Panc1 (cell line): ENCODE measurements at regions not wholly inside any gene's neighbourhood (a gene's known extent, or its start where the extent isn't known, plus 50 kb on each side); places are given as distances from the start of the nearest gene placed in this dataset.

ENCODE experiments used
- ATAC-seq: fragments of 200-7000 bp; cut with Tn5 transposase; 2 replicates; pipeline ENCODE4 v1.9.1; 2020; ENCODE audit warnings: mild to moderate bottlenecking, moderate library complexity
- BruUV-seq: library from RNA; stranded (reverse); fragments of 400-500 nt; replicated peaks from 2 replicates; lab custom pipeline; 2021; lab: Mats Ljungman, UMichigan
- CTCF ChIA-PET: fragments of 300-600 bp; sonication (Branson Sonifier 250); formaldehyde crosslinking; loops from one replicate; lab custom pipeline; 2022; ENCODE audit warnings: antibody characterized with exemption; lab: Charles Lee
- POLR2A ChIA-PET: fragments of 300-600 bp; sonication (Branson Sonifier 250); formaldehyde crosslinking; loops from one replicate; lab custom pipeline; 2022; ENCODE audit warnings: antibody characterized with exemption; lab: Charles Lee
- DNase-seq: peaks from one replicate; pipeline ENCODE4 v3.0.0-alpha.2; 2010; ENCODE audit warnings: low read depth, low spot score
- H3K27ac ChIP-seq: 2 replicates; pipeline ENCODE4 v1.5.1; 2011; ENCODE audit warnings: mild to moderate bottlenecking, low read length, inconsistent platforms
- H3K27me3 ChIP-seq: fragments of 200-500 bp; sonication (Bioruptor generic); 2 replicates; pipeline ENCODE4 v1.6.0; 2014; ENCODE audit warnings: low read length, inconsistent platforms; ENCODE audit not compliant: control insufficient read depth, insufficient read depth
- H3K36me3 ChIP-seq: fragments of 200-500 bp; sonication (Bioruptor generic); 2 replicates; pipeline ENCODE4 v1.5.1; 2014; ENCODE audit warnings: inconsistent platforms, mild to moderate bottlenecking, low read length, moderate library complexity; ENCODE audit not compliant: control insufficient read depth, insufficient read depth
- H3K4me1 ChIP-seq: 2 replicates; pipeline ENCODE4 v1.5.1; 2011; ENCODE audit warnings: inconsistent platforms, mild to moderate bottlenecking, low read length, moderate library complexity; ENCODE audit not compliant: control insufficient read depth, insufficient read depth
- H3K4me3 ChIP-seq, 2 experiments: 2 replicates each; pipeline ENCODE4 v1.5.1; 2011 to 2012; ENCODE audit warnings: low read depth in 2 of 2, low read length in 2 of 2, mild to moderate bottlenecking in 2 of 2, inconsistent platforms in 1 of 2, moderate library complexity in 1 of 2
- H3K9me3 ChIP-seq: fragments of 200-500 bp; sonication (Bioruptor generic); 2 replicates; pipeline ENCODE4 v1.5.1; 2014; ENCODE audit warnings: low read depth, mild to moderate bottlenecking, inconsistent platforms, low read length, moderate library complexity; ENCODE audit not compliant: control insufficient read depth, insufficient read depth
- CTCF ChIP-seq: fragments of 450-650 bp; IDR thresholded peaks from 2 replicates; pipeline ENCODE4 v1.5.1; 2017; ENCODE audit warnings: mild to moderate bottlenecking
- POLR2AphosphoS5 ChIP-seq: IDR thresholded peaks from 2 replicates; pipeline ENCODE4 v1.6.1; 2012; ENCODE audit warnings: mild to moderate bottlenecking, low read depth, low read length, moderate library complexity
- REST ChIP-seq, 2 experiments: IDR thresholded peaks; 2 replicates each; pipeline ENCODE4 v1.6.1; 2011 to 2012; ENCODE audit warnings: low read depth in 2 of 2, control low read depth in 1 of 2, low read length in 1 of 2, mild to moderate bottlenecking in 1 of 2, moderate library complexity in 1 of 2; ENCODE audit not compliant: insufficient read depth in 1 of 2
- SIN3A ChIP-seq: IDR thresholded peaks from 2 replicates; pipeline ENCODE4 v1.6.1; 2012; ENCODE audit warnings: low read depth, mild to moderate bottlenecking, low read length, moderate library complexity, borderline replicate concordance; ENCODE audit not compliant: insufficient read depth
- TCF7L2 ChIP-seq: IDR thresholded peaks from 2 replicates; pipeline ENCODE4 v1.6.1; 2011; ENCODE audit warnings: mild to moderate bottlenecking, low read depth, low read length, inconsistent platforms
- in situ Hi-C: cut with HindIII; loops from 2 replicates; pipeline ENCODE4 v1.10.0; 2016; ENCODE audit warnings: low sequenced_read_pairs, low pct_unique_long_range_greater_than_20kb
- intact Hi-C: fragments of 100-400 bp; cut with micrococcal nuclease; formaldehyde crosslinking; loops from one replicate; pipeline ENCODE4 v1.10.0; 2022; ENCODE audit not compliant: unreplicated experiment

GRCh38 chr16:17538927-17539326, 68.2 kb upstream of the XYLT1 start:
- intact Hi-C loops (no loop called here), in situ Hi-C loops (no loop called here)
- POLR2A ChIA-PET: no interaction called here
- CTCF ChIA-PET: no interaction called here
- Histone ChIP-seq H3K27ac (no peak overlapping the region), H3K27me3 (no peaks in the 10 kb centered on the region), H3K4me1 (no peaks in the 10 kb centered on the region), H3K9me3 (no peaks in the 10 kb centered on the region), H3K36me3 (no peaks in the 10 kb centered on the region), H3K4me3 (no peak overlapping the region)
- no TSS peak for BruUV-seq
- DNase-seq (no peak), ATAC-seq (no peak)
- TF ChIP-seq CTCF (no peak), TCF7L2 (no peak), REST (IDR thresholded peaks at IDR 0.05; ENCODE audit: insufficient read depth in 1 of 2, low read depth in 2 of 2, low read length in 1 of 2) (no peak), POLR2AphosphoS5 (no peak), SIN3A (no peak)

- no peaks in the 10 kb centered on the region for H3K4me1 ChIP-seq
- no TSS peak for BruUV-seq
- CTCF ChIA-PET: no interaction called here
- no peak overlapping the region for H3K4me3 ChIP-seq
- no peak overlapping the region for H3K27ac ChIP-seq
- H3K27me3 ChIP-seq: peaks cover 2% of the 10 kb centered on the region; the same call in 1 of the 2 replicates
- H3K36me3 ChIP-seq: no peaks in the 10 kb centered on the region
- in situ Hi-C loops (no loop called here), intact Hi-C loops (no loop called here)
- DNase-seq: no peak
- POLR2A ChIA-PET: no interaction called here
- no peaks in the 10 kb centered on the region for H3K9me3 ChIP-seq
- TF ChIP-seq TCF7L2: no peak
- TF ChIP-seq CTCF: no peak
- TF ChIP-seq REST (IDR thresholded peaks at IDR 0.05; ENCODE audit: insufficient read depth in 1 of 2, low read depth in 2 of 2, low read length in 1 of 2): no peak
- no peak for TF ChIP-seq SIN3A
- TF ChIP-seq POLR2AphosphoS5: no peak
- ATAC-seq: no peak
These were observed 61.7 kb upstream of the XYLT1 start for GRCh38 chr16:17532338-17532995.
